ENCODE measurements at regions not wholly inside any gene's neighbourhood (a gene's known extent, or its start where the extent isn't known, plus 50 kb on each side); places are given as distances from the start of the nearest gene placed in this dataset.

GRCh38 chr10:130335336-130335735, 199.1 kb downstream of the GLRX3 start:
- TF ChIP-seq CTCF (IDR thresholded peaks at IDR 0.05; ENCODE audit: insufficient read depth, missing control alignments), result no peak
- no peak for DNase-seq (ENCODE audit: insufficient read length, low spot score)
- no peak for FAIRE-seq

- no peak for TF ChIP-seq CTCF (IDR thresholded peaks at IDR 0.05; ENCODE audit: insufficient read depth, missing control alignments)
- DNase-seq (ENCODE audit: insufficient read length, low spot score) (no peak), FAIRE-seq (no peak)
Observed at GRCh38 chr10:130336617-130337304, 200.6 kb downstream of the GLRX3 start.

GRCh38 chr10:130337305-130337640, 201.1 kb downstream of the GLRX3 start:
- DNase-seq (ENCODE audit: insufficient read length, low spot score) (no peak), FAIRE-seq (no peak)
- no peak for TF ChIP-seq CTCF (IDR thresholded peaks at IDR 0.05; ENCODE audit: insufficient read depth, missing control alignments)

- DNase-seq (ENCODE audit: insufficient read length, low spot score) (no peak), FAIRE-seq (no peak)
- no peak for TF ChIP-seq CTCF (IDR thresholded peaks at IDR 0.05; ENCODE audit: insufficient read depth, missing control alignments)
Observed at GRCh38 chr10:130337696-130338635, 201.8 kb downstream of the GLRX3 start.

- no peak for FAIRE-seq
- no peak for DNase-seq (ENCODE audit: insufficient read length, low spot score)
- no peak for TF ChIP-seq CTCF (IDR thresholded peaks at IDR 0.05; ENCODE audit: insufficient read depth, missing control alignments)
Observed at GRCh38 chr10:130338636-130339024, 202.4 kb downstream of the GLRX3 start.

- FAIRE-seq, result no peak
- no peak for DNase-seq (ENCODE audit: insufficient read length, low spot score)
- no peak for TF ChIP-seq CTCF (IDR thresholded peaks at IDR 0.05; ENCODE audit: insufficient read depth, missing control alignments)
Observed at GRCh38 chr10:130339091-130339490, 202.9 kb downstream of the GLRX3 start.

GRCh38 chr10:130339911-130340310, 203.7 kb downstream of the GLRX3 start:
- DNase-seq (ENCODE audit: insufficient read length, low spot score) (no peak), FAIRE-seq (no peak)
- no peak for TF ChIP-seq CTCF (IDR thresholded peaks at IDR 0.05; ENCODE audit: insufficient read depth, missing control alignments)

All from D721Med (cell line).